NCI-H1436 (cell line): ENCODE measurements at regions not wholly inside any gene's neighbourhood (a gene's known extent, or its start where the extent isn't known, plus 50 kb on each side); places are given as distances from the start of the nearest gene placed in this dataset.
"Not testable (repeated sequence)": the region's sequence is repeated elsewhere in the genome, so short reads cannot be mapped to it uniquely, and the experiment has no call there.

Experiments
- DNase-seq: peaks from one replicate; lab custom pipeline; 2025; lab: John Stamatoyannopoulos, UW

- no peak for DNase-seq
These were observed 111.2 kb upstream of the SGCG start for GRCh38 chr13:23069566-23069965.

- no peak for DNase-seq
These were observed 106.5 kb upstream of the SGCG start for GRCh38 chr13:23074075-23074828.

GRCh38 chr13:23081220-23081619 is 99.6 kb upstream of the SGCG start:
- no peak for DNase-seq

GRCh38 chr13:23081901-23082300 is 98.9 kb upstream of the SGCG start:
- DNase-seq, result no peak

- no peak for DNase-seq
These were observed 93.7 kb upstream of the SGCG start for GRCh38 chr13:23086968-23087623.

GRCh38 chr13:23087880-23088279 is 92.9 kb upstream of the SGCG start:
- DNase-seq, result no peak

- DNase-seq, result no peak
These were observed 82.4 kb upstream of the SGCG start for GRCh38 chr13:23098161-23098907.

- no peak for DNase-seq
These were observed 75.7 kb upstream of the SGCG start for GRCh38 chr13:23105051-23105450.

- no peak for DNase-seq
These were observed 73.1 kb upstream of the SGCG start for GRCh38 chr13:23107665-23108064.

- DNase-seq, result no peak
These were observed 61.6 kb upstream of the SGCG start for GRCh38 chr13:23119131-23119530.

GRCh38 chr13:23127540-23127939 is 53.2 kb upstream of the SGCG start:
- DNase-seq, result not testable (repeated sequence)

GRCh38 chr13:23129331-23129730 is 51.4 kb upstream of the SGCG start:
- no peak for DNase-seq
